Testis (tissue), 2 donors: ENCODE measurements at regions not wholly inside any gene's neighbourhood (a gene's known extent, or its start where the extent isn't known, plus 50 kb on each side); places are given as distances from the start of the nearest gene placed in this dataset.

ENCODE experiments used
- CTCF ChIP-seq, 3 experiments: fragments of 450-650 bp in 2 of 3; fragments of 200-600 bp in 1 of 3; sonication (generic) in 1 of 3; IDR thresholded peaks; one replicate each; pipeline ENCODE4 v1.5.1; 2016 to 2019; ENCODE audit warnings: antibody characterized with exemption in 3 of 3, mild to moderate bottlenecking in 2 of 3, moderate library complexity in 1 of 3
- POLR2A ChIP-seq: fragments of 450-650 bp; IDR thresholded peaks from one replicate; pipeline ENCODE4 v1.6.1; 2017; ENCODE audit warnings: antibody characterized with exemption, mild to moderate bottlenecking, moderate library complexity

GRCh38 chr6:10300071-10300470 is 114.8 kb downstream of the TFAP2A start:
- TF ChIP-seq CTCF (IDR thresholded peaks at IDR 0.05), result no peak
- no peak for TF ChIP-seq POLR2A
